G401 (cell line): ENCODE measurements at regions not wholly inside any gene's neighbourhood (a gene's known extent, or its start where the extent isn't known, plus 50 kb on each side); places are given as distances from the start of the nearest gene placed in this dataset.
A peak's percentile ranks its signal among the peaks of the same experiment; 100 is the strongest.

Experiments
- DNase-seq: peaks from one replicate; pipeline ENCODE4 v3.0.0-alpha.2; 2015; ENCODE audit warnings: low spot score
- in situ Hi-C: cut with HindIII; loops from 2 replicates; pipeline ENCODE4 v1.10.0; 2016; ENCODE audit warnings: low sequenced_read_pairs, mixed read lengths

DNA sequence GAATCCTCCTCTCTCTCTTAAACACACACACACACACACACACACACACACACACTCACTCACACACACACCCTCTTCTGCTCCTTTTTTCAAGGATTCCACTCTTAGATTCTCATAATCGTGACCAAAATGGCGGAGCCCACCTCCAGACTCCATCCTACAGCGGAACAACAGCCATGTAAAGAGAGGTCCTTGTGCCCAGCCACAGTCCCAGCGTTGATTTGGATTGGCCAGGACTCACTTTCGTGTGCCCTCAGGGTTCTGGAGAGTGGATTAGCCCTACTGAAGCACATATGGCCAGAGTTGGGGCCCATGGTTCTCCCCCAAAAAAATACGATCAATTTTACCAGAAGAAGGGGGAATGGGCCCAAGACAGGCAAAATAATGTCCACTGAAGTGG is 90.2 kb upstream of the SMNDC1 start:
- DNase-seq: no peak
- in situ Hi-C loops: no loop called here

DNA sequence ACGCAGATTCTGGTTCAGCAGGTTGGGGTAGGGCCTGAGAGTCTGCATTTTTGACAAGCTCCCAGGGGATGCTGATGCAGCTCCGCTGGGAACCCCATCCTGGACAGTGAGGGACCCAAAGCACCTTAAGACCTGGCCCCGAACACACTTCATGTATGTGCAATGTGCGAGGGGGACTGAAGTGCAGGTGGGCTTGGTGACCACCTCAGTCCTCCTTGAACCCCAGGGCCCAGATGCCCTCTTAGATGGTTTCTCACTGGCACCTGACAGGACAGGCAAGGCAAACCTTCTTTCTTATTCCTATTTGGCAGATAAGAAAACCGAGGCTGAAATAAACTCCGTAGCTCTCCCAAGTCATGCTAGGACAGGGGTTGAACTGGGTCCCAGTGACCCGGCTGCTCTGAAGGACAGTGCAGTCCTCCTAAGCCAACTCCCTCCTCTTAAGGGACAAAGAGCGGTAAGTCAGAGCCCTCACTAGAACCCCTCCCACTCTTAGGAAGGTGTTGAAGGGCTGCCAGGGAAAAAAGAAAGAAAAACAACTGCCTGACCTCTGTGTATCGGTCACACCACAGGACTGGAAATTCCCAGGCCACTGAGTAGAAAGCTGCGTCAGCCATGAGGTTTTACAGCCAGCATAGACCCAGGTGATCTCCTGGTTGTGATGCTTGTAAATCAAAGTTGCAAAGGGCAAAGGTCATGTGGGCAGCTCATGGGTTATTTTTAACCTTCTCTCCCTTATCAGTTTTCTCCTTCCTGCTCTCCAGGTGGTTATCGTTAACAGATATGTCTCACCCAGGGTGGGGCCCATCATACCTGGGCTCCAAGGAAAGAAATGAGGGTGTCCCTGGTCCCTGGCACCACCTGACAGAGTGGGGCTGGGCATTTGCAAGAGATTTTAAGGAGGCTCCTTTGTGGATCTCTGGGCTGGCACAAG is 90.9 kb upstream of the SMNDC1 start:
- DNase-seq: no peak
- in situ Hi-C loops: no loop called here

DNA sequence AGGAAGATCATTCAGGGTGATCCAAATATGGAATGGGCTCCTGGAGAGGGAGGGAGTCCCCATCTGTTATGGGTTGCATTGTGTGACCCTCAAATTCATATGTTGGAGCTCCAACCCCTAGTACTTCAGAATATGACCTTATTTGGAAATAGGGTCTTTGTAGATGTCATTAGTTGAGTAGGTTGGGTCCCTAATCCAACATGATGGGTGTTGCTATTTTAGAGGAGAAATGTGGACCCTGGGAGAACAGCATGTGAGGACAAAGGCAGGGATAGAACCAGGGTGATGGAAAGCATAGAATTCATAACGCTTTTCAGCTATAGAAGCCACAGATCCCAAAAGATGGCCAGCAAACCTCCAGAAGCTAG is 91.5 kb upstream of the SMNDC1 start:
- in situ Hi-C loops: no loop called here
- DNase-seq: no peak

DNA sequence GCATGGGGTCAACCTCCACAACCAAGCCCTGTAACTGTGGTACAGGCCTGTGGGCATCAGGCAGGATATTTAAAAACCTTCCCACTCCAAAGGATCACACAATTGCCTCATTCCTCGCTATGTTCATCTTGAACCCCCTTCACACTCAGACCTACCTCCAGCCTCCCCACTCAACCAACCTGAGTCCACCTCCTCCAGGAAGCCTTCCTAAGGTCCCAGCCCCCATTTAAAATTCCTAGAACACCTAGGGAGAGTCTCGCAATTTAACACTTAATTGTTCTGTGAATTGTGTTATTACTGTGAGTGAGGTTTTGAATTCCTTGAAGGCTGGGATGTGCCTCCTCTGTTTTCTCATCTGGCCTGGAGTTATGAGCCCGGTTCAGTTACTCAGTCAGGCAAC is 93.1 kb upstream of the SMNDC1 start:
- in situ Hi-C loops: no loop called here
- no peak for DNase-seq

DNA sequence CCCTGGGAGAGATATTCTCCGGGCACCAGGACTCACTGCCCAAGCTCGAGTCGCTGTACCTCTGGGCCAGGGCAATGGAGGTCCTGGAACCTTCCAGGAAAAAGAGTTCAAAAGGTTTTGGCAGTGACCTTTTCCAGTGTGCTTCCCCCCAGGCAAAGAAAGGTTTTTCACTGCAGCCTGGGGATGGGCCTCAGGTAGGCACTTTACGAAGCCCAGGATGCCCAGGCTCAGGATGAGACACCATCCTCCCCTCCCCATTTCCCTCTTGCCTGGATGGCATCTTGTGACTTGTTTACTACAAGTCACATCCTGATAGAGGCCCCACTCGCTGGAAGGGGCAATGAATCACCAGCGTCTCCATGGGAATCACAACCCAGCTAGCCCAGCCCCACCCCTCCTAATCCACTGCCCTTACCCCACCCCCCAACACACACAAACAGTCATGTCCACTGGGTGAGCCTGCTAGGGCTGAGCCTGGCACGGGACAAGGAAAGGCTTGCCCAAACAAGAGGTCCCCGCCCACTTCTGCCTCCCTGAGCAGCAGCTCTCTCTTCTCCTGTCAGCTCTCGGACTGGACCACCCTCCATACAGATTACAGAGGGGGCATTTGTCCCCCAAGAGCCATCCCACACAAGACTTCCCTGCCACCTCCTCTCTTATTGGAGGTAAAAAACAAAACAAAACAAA is 93.8 kb upstream of the SMNDC1 start:
- DNase-seq: no peak
- in situ Hi-C loops: no loop called here

DNA sequence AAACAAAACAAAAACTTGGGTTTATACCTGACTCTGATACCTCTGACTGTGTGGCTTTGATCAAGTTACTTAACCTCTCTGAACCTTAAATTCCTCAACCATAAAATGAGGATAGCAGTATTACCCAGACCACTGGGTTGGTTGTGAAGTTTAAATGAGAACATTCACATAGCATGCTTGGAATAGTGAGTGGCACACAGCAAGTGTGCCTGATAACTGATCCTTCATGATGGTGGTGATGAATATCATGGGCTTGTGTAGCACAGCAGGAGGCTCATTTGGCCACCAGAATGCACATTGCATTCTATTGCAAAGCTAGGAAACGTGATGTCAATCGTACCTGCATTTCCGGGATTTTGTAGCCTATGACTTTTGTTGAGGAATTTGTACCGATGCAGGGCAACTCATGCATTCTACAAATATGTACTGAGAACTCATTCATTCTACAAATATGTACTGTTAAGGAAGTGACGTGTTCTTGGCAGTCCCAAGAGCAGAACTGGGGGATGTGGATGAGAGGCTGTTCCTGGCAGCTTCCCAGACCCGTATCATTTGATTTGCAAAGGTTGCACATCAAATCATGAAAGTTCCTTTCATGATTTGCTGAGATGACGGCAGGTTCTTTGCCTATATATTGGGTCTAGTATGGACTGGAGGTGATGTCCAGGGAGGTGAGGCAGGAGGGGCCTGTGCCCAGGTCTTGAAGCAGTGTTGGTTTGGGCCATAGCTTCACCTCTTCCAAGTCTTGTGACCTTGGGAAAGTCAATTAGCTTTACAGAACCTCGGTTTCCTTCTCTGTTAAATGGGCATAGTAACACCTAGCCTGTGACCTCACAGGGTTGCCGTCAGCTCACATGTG is 94.6 kb upstream of the SMNDC1 start:
- in situ Hi-C loops: no loop called here
- DNase-seq: no peak

DNA sequence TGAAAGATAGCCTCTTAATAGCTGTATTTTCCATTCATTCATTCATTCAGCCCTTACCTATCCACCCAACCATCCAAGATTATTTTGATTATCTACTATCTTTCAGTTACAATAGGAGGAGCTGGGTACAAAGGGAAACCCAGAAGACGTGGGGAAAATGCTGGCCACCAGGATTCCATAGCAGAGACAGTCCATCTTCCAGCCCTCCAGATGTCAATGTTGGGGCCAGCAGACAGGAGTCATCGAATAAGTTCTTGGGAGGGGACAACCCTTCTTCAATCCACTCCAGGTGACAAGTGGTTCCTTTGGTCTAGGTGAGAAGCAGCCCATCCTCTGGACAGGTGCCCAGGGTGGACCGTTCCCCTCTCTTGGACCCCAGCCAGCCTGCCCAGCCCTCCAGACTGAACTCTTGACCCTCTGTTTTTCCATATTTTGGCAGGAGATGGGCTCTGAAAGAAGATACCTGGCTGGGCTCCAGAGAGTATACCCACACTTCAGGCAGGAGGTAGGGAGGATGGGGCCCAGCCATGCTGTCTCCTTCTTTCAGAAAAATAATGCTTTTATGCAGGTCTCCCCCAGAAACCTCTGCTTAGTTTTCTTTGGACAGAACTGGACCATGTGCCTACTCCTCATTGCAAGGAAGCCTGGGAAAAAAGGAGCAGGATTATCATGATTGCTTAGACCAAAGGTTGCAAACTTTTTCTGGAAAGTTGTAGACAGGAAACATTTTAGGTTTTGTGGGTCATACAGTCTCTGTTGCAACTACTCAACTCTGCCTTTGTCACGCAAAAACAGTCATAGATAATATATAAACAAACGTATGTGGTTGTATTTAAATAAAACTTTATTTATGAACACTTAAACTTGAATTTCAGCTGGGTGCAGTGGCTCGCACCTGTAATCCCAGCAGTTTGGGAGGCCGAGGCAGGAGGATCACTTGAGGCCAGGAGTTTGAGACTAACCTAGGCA is 95.5 kb upstream of the SMNDC1 start:
- in situ Hi-C loops: no loop called here
- no peak for DNase-seq

DNA sequence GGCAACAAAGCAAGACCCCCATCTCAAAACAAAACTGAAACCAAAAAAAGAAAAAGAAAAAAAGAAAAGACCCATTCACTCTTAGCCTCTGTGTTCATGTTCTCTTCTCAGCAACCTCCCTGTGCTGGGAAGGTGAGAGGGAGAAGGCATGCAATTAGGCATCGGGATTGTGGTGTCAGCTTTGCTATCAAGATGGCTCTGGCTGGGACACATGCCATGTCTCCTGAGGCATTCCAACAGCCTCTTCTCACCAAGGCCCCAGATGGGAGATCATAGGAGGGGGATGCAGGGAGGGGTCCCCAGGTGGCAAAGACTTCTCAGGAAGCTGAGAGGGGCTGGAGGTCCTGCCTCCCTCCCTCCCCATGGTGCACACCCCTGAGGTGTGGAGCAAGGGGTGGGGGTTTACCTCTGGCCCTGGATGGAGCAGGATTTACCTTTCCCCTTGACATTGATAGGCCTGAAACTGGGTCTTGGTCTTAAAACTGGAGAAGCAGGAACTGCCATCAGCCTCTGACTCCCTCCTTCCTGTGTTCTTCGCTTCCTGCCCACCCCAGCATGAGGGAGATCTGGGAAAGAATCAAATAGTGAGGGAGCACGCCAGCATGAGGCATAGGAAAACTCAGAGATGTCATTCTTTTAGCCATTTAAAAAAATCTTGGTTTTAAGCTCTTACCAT is 96.2 kb upstream of the DUSP5 start:
- DNase-seq: no peak
- in situ Hi-C loops: no loop called here

DNA sequence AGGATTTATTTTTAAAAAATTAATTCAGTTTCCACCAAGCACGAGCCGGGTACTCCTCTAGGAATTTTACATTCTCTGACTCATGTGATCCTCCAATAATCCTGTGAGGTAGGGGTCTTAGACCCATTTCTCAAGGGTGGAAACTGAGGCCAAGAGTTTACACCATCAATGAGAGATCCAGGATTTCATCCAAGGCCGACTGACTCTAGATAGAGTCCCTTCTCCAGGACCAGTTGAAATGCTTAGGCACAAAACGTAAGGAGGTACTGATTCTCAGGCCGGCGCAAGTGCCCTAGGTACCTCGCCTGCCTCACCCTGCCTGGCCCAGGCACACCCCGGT is 95.7 kb upstream of the DUSP5 start:
- in situ Hi-C loops: no loop called here
- no peak for DNase-seq

DNA sequence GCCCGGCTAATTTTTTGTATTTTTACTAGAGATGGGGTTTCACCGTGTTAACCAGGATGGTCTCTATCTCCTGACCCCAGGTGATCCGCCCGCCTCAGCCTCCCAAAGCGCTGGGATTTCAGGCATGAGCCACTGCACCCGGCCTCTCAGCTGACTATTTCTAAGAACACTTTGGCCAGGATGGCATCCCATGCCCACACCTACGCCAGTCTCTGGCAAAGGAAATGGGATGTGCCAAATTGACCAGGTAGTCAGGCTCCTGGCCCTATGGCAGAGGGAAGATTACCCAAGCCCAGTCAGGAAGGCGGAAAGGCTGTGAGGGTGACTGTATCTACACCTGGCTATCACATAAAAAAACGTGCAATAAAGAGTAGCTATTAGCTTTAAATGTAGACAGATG is 94.1 kb upstream of the DUSP5 start:
- in situ Hi-C loops: no loop called here
- peak; percentile 55 for DNase-seq

DNA sequence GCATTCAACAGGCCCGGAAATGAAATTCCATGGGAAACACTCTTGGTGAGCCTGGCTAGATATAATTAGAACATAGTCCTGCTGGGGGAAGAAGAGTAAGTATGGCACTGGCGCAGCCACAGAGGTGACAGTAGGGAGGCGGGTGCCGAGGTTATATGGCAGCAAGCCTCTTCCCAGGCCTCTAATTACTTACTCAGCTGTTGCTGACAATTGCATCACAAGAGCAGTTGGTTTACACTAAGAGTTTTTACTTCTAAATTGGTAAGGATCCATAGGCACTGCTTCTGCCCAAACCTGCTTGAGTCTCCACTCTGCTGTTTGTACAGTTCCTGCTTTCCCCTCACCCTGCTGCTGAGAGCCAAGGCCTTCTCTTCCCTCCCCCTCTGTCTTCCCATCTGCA is 93.3 kb upstream of the DUSP5 start:
- in situ Hi-C loops: no loop called here
- DNase-seq: peak; percentile 92

DNA sequence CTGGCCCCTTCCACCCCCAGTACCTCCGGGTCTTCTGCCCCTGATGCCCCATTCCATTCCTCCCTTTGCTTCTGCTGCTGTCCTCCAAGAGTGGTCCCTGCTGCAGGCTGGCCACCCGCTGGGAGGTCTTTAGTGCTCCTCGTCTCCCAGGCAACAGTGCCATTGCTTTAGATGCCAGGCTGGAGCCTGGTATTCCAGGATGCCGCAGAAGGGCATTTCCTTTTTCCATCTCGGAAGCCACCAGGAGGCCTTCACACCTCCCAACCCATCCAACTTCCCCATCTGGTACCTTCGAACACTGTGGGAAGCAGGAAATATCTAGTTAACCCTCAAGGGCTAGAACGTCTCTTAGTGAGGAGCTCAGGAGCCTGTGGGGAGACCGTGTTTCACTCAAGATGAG is 92.9 kb upstream of the DUSP5 start:
- in situ Hi-C loops: no loop called here

DNA sequence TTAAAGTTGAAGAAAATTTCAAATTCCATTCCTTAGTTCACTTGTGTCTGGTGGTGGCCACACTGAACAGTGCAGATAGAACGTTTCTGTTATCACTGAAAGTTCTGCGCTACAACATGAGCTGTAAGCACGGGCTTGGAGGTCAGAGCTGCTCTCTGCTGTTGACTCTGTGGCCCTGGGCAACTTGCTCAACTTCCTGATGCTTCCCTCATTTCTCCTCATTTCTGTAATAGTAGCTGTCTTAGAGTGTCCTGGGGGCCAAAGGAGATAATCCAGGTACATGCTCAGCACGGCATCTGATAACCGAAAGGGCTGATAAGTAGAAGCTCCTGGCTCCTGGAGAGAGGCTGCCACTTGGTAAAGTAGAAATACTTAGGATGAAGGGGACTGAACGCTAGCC is 92.3 kb upstream of the DUSP5 start:
- DNase-seq: no peak
- in situ Hi-C loops: no loop called here

More for the DNA sequence above, 92.9 kb upstream of the DUSP5 start:
- peak; percentile 97 for DNase-seq

DNA sequence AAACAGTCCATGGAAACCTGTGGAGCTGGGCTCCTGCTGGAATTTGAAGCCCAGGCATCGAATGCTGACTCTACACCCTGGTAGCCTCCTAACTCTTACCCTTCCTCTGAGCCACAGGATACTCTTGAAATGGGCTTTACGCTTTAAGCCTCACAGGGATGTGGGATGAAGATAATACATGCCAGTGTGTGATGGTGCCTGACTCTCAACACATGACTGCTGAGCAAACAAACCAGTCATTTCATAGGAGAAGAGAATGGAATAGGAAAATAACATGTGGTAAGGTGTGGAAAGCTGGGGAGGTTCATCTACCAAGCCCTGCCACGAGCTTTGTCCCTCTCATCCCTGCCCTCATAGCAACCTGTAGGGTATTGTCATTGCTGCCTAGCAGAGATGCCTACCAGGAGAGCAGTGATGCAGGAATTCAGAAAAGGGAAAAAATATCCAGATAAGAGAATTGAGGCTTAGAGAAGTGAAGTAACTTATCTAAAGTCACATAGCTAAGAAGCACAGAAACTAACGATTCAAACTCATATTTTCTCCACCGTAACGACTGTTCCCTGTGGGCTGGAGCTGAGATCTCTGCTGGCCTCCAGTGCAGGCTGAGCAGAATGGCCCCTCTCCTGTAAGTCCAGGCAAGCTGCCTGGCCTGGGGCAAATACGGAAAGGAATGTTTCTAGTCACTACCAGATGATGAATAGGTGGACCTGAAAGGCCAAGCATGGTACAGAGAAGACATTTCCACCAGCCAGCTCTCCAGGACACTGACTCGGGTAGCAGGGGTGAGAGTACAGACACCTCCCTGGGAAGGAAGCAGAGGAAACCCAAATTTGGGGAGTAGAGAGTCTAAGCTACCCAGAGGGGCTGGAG is 90.2 kb upstream of the DUSP5 start:
- in situ Hi-C loops: no loop called here
- no peak for DNase-seq

DNA sequence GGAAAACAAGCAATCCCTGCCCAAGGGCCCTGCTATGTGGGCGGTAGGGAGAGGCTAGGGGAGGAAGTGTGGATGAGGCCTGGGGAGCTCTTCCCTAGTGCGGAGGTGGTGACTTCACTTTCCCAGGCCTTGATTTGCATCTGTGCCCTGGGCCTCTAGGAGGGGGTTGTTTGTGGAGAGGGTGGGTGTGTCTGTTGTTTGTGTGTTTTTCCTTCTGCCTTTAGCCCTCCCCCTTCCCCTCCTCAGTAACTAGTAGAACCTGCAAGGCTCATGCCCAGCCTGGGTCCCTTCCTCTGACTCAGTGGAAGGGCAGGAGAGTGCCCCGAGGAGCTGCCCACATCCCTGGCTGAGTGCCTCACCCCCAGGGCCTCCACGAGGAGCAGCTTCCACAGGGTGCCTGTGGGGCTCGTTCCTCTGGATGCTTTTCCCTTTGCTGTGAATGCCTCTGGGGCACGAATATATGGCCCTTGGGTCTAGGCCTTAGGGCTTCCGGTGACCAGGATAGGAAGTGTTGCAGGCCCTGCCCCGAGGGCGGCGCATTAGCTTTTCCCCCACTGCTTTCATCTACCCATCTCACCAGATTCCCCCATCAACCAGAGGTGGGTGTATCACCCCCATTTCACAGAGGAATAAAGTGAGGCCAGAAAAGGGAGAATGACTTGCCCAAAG is 89.4 kb upstream of the DUSP5 start:
- no peak for DNase-seq
- in situ Hi-C loops: no loop called here

DNA sequence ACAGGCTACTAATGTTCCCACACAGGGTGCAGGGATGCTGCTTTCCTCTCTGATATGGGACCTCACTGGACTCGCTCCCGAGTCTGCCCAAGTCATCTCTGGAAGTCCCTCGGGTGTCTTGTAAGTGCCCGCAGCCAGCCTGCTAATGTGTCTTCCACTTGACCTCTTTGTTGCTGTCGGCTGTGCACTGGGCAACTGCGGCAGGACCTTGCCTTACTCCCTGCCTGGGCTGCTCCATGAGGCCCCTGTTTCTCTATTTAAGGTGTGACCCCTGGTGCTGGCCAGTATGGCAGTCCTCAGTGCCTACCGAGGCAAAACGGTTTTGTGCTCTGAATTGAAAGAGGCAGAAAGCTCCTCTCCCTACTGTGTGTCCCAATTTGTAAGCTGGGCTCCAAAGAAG is 88.8 kb upstream of the DUSP5 start:
- DNase-seq: no peak
- in situ Hi-C loops: no loop called here

DNA sequence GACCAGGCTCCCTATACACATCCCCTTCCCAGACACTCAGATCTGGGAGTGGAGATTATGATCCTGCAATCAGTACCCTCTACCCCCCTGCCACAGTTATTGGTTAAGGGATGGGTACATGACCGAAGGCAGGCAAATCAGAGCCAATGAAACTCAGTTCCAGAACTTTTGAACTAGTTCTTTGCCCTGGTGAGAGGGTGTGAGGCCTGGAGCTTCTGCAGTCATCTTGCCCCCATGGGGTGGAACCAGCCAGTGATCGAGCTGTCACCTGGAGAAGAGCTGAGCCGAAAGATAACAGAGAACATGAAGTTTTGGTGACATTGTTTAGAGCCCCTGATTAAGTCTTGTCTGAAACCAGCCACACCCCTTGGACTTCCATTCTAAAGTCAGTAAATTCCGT is 88.2 kb upstream of the DUSP5 start:
- no peak for DNase-seq
- in situ Hi-C loops: no loop called here
